SK-N-MC (cell line): ENCODE measurements at regions not wholly inside any gene's neighbourhood (a gene's known extent, or its start where the extent isn't known, plus 50 kb on each side); places are given as distances from the start of the nearest gene placed in this dataset.
"Not testable (repeated sequence)": the region's sequence is repeated elsewhere in the genome, so short reads cannot be mapped to it uniquely, and the experiment has no call there.

Experiments used
- DNase-seq: peaks from one replicate; pipeline ENCODE4 v3.0.0-alpha.2; 2011; ENCODE audit warnings: low read depth, low spot score
- H3K27ac ChIP-seq: fragments of 200-600 bp; sonication (generic); 2 replicates; pipeline ENCODE4 v1.5.1; 2016; ENCODE audit warnings: mixed run types
- H3K36me3 ChIP-seq: fragments of 200-600 bp; sonication (generic); 2 replicates; pipeline ENCODE4 v1.6.1; 2017; ENCODE audit warnings: antibody characterized with exemption, low read length, mixed read lengths; ENCODE audit not compliant: insufficient read depth
- H3K4me3 ChIP-seq: fragments of 200-600 bp; sonication (generic); 2 replicates; pipeline ENCODE4 v1.5.1; 2016
- H3K9ac ChIP-seq: fragments of 200-600 bp; sonication (generic); 2 replicates; pipeline ENCODE4 v1.8.0; 2017; ENCODE audit warnings: mixed run types, mixed read lengths; ENCODE audit not compliant: insufficient read length
- H3K9me3 ChIP-seq: fragments of 200-600 bp; sonication (generic); 2 replicates; pipeline ENCODE4 v1.6.1; 2017; ENCODE audit warnings: low read depth, mild to moderate bottlenecking, antibody characterized with exemption, low read length, moderate library complexity, mixed read lengths
- EZH2 ChIP-seq: fragments of 200-600 bp; sonication (generic); IDR thresholded peaks from one replicate; pipeline ENCODE4 v1.6.1; 2017; ENCODE audit warnings: antibody characterized with exemption
- FOXP2 ChIP-seq: optimal IDR thresholded peaks from 2 replicates; pipeline ENCODE3; 2011; ENCODE audit warnings: mild to moderate bottlenecking, moderate library complexity; ENCODE audit not compliant: insufficient read depth; ENCODE audit errors: extremely low read length, control extremely low read depth
- POLR2AphosphoS5 ChIP-seq: IDR thresholded peaks from 2 replicates; pipeline ENCODE4 v1.6.1; 2012; ENCODE audit warnings: mild to moderate bottlenecking, low read depth, low read length, borderline replicate concordance

- no peak for DNase-seq
- H3K27ac ChIP-seq, result peak overlapping the region; percentile 52
- no peaks in the 10 kb centered on the region for H3K9me3 ChIP-seq
- no peak overlapping the region for H3K9ac ChIP-seq
- TF ChIP-seq FOXP2 (no peak), POLR2AphosphoS5 (no peak), EZH2 (no peak)
- H3K4me3 ChIP-seq, result no peak overlapping the region
- H3K36me3 ChIP-seq, result no peaks in the 10 kb centered on the region
These were observed 172.6 kb upstream of the LAMA2 start for GRCh38 chr6:128710315-128710714.

DNA sequence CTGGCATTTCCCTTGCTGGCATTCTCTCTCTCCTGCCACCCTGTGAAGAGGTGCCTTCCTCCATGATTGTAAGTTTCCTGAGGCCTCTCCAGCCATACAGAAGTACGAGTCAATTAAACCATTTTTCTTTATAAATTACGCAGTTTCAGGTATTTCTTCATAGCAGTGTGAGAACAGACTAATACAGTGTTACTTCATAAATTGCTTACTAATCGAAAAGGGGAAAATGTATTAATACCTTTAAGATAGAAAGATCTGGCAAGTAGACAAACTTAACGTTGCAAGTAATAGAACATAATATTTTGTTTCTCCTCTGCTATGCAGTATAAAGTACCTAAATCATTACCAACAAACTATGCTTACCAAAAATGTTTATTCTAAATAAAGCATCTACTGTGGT is 178.3 kb upstream of the LAMA2 start:
- H3K36me3 ChIP-seq, result no peaks in the 10 kb centered on the region
- no peak for DNase-seq
- no peak overlapping the region for H3K4me3 ChIP-seq
- no peaks in the 10 kb centered on the region for H3K9me3 ChIP-seq
- H3K9ac ChIP-seq, result no peak overlapping the region
- H3K27ac ChIP-seq, result no peak overlapping the region
- TF ChIP-seq EZH2 (no peak), POLR2AphosphoS5 (no peak)

DNA sequence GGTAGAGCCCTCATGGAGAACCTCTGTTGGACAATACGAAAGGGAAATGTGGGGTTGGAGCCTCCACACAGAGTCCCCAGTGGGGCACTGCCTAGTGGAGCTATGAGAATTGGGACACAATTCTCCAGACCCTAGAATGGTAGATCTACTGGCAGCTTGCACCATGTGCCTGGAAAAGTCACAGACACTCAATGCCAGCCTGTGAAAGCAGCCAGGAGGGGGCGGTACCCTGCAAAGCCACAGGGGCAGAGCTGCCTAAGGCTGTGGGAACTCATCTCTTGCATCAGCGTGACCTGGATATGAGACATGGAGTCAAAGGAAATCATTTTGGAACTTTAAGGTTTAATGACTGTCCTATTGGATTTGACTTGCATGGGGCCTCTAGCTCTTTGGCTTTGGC is 179.1 kb upstream of the LAMA2 start:
- H3K9me3 ChIP-seq, H3K27ac ChIP-seq, H3K4me3 ChIP-seq, H3K36me3 ChIP-seq, H3K9ac ChIP-seq, DNase-seq: not testable (repeated sequence)

DNA sequence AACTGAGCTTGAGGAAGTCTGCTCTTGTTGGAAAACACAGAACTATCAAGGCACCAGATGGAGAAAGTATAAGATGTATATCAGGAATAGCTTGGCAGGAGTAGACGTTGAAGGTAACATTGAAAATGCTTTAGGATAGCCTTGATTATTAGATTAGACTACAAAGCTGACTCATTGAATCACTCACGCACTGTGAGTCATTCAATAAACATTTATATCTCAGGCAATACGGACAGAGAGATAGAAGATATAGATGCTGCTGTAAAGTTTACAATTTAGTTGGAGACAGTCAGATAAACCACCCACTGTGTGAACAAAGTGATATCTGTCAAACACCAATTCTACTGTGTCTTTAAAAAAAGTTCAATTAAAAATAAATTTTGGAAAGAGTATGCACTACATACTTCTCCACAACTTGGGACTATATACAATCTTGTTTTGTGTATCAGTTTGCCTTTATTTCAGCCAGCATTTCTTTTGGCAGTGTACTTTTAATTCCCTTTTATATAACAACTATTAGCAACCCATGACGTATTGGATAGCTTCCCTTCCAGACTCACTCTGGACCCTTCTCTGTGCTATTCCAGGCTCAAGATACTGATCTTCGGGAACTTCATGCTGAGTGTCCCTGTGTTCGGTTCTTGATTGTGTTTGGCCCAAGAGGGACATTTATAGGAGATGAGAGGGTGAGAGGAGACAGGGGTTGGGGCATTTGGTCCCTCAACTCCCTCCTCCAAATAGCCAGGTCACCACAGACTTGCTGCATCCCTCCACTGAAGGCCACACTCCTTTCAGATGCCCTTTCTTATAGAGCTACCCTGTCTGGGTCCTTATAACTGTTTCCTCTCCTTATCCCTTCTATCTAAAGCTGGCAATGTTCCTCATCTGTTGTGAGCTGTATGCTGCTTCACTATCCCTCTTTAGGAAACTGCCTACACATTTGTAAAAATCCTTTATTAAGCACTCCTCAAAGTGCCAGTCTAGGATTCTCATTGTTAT is 176.6 kb upstream of the PTPRK start:
- no peak for DNase-seq
- H3K27ac ChIP-seq, result no peak overlapping the region
- no peak for TF ChIP-seq FOXP2
- no peak for TF ChIP-seq POLR2AphosphoS5
- TF ChIP-seq EZH2, result no peak
- no peaks in the 10 kb centered on the region for H3K36me3 ChIP-seq
- no peak overlapping the region for H3K4me3 ChIP-seq
- H3K9me3 ChIP-seq, result no peaks in the 10 kb centered on the region
- no peak overlapping the region for H3K9ac ChIP-seq

GRCh38 chr6:128694303-128695009 is 174.1 kb upstream of the PTPRK start:
- TF ChIP-seq FOXP2 (no peak), EZH2 (no peak), POLR2AphosphoS5 (no peak)
- DNase-seq, result no peak
- Histone ChIP-seq H3K4me3 (no peak overlapping the region), H3K27ac (no peak overlapping the region), H3K9me3 (no peaks in the 10 kb centered on the region), H3K36me3 (no peaks in the 10 kb centered on the region), H3K9ac (no peak overlapping the region)

DNA sequence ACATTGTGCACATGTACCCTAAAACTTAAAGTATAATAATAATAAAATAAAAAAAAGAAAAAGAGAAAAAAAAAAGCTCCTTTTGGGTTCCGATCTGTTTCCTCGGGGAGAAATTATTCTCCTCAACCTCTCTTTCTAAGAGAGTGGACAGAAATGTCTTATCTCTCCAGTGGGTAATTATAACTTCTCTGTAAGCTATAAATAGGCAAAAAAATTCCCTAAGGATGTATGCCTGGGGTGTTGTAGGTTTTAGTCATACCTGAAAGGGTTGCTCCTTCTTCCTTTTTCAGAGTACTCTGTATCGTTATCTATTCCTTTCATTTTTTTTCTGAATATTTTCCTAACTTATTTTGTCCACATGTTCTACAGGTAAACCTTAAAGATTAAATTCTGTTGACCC is 169.7 kb upstream of the PTPRK start:
- Histone ChIP-seq H3K36me3 (no peaks in the 10 kb centered on the region), H3K9me3 (no peaks in the 10 kb centered on the region; the same call in 1 of the 2 replicates), H3K9ac (no peak overlapping the region), H3K27ac (no peak overlapping the region), H3K4me3 (no peak overlapping the region)
- DNase-seq, result no peak
- TF ChIP-seq FOXP2, result no peak
- TF ChIP-seq POLR2AphosphoS5, result no peak
- TF ChIP-seq EZH2, result no peak

DNA sequence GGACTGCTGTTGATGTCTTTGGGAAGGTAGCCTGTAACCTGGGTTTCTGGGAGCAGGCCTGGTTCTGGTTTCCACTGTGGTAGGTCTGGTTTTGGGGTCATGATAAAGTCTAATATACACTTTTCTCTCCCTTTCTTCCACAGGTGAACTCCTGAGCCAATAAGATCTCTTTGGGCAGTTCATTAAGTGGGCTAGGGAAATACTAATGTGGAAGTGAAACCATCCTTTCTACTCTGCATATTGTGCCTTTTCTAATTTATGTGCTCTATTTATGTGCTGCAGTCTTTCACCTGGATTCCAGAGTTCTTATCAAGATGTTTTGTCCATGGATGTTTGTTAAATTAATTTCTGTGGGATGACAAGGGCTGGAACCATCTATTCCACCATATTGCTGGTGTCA is 165.7 kb upstream of the PTPRK start:
- no peak overlapping the region for H3K27ac ChIP-seq
- no peak overlapping the region for H3K4me3 ChIP-seq
- H3K9me3 ChIP-seq, result no peaks in the 10 kb centered on the region; the same call in 1 of the 2 replicates
- no peak for TF ChIP-seq POLR2AphosphoS5
- no peak for TF ChIP-seq EZH2
- no peak for TF ChIP-seq FOXP2
- H3K36me3 ChIP-seq, result no peaks in the 10 kb centered on the region
- DNase-seq, result no peak
- no peak overlapping the region for H3K9ac ChIP-seq

GRCh38 chr6:128676456-128676855 is 156.1 kb upstream of the PTPRK start:
- Histone ChIP-seq H3K9me3 (no peaks in the 10 kb centered on the region), H3K9ac (no peak overlapping the region), H3K4me3 (no peak overlapping the region), H3K27ac (no peak overlapping the region), H3K36me3 (no peaks in the 10 kb centered on the region)
- no peak for TF ChIP-seq EZH2
- TF ChIP-seq FOXP2, result no peak
- TF ChIP-seq POLR2AphosphoS5, result no peak
- no peak for DNase-seq

- TF ChIP-seq POLR2AphosphoS5 (no peak), EZH2 (no peak), FOXP2 (no peak)
- H3K4me3 ChIP-seq, result no peak overlapping the region
- H3K9me3 ChIP-seq, result no peaks in the 10 kb centered on the region
- no peak for DNase-seq
- H3K27ac ChIP-seq, result no peak overlapping the region
- no peaks in the 10 kb centered on the region for H3K36me3 ChIP-seq
- no peak overlapping the region for H3K9ac ChIP-seq
These were observed 151.6 kb upstream of the PTPRK start for GRCh38 chr6:128672023-128672422.
